GM12873 (cell line): ENCODE measurements at regions not wholly inside any gene's neighbourhood (a gene's known extent, or its start where the extent isn't known, plus 50 kb on each side); places are given as distances from the start of the nearest gene placed in this dataset.

Source experiments
- TF ChIP-seq, protein P1 (sequence below): IDR thresholded peaks from 2 replicates; pipeline ENCODE4 v1.5.1; 2012; ENCODE audit warnings: low read depth, mild to moderate bottlenecking, moderate library complexity, low read length, control low read depth; ENCODE audit not compliant: insufficient read depth; ENCODE audit errors: missing control alignments

DNA sequence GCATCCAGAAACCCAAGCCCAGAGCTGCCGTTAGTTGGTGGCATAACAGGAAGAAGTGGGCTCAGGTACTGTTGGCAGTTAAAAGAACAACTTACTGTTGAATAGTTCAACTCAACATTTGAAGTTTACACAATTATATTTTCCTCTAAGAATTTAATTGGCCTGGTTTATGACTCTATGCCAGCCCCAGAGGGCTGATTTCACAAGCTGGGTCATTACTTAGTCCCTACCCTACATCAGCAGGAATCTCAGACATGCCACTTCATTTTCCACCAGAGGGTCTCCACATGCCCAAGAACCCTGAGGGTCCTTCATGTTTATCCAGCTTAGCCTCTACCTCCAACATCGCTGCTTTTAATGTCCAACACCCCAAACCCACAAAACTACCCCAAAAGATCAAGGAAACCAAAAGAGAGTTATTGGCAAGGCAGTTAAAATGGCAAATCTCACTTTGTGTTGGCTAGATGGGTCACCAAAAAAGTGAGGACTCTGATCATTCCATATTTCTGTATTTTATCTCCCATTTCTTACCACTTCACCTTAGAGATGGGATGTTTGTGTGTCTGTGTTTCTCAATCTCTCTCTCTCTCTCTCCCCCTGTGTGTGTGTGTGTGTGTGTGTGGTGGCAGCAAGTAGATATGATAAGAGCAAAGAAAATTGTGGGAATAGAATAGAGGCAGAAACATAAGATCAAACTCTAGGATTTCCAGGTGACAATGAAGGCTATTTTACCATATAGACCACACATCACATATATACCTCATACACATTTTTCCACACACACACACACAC lies 112.5 kb upstream of the TBX18 start:
- TF ChIP-seq, protein P1, sequence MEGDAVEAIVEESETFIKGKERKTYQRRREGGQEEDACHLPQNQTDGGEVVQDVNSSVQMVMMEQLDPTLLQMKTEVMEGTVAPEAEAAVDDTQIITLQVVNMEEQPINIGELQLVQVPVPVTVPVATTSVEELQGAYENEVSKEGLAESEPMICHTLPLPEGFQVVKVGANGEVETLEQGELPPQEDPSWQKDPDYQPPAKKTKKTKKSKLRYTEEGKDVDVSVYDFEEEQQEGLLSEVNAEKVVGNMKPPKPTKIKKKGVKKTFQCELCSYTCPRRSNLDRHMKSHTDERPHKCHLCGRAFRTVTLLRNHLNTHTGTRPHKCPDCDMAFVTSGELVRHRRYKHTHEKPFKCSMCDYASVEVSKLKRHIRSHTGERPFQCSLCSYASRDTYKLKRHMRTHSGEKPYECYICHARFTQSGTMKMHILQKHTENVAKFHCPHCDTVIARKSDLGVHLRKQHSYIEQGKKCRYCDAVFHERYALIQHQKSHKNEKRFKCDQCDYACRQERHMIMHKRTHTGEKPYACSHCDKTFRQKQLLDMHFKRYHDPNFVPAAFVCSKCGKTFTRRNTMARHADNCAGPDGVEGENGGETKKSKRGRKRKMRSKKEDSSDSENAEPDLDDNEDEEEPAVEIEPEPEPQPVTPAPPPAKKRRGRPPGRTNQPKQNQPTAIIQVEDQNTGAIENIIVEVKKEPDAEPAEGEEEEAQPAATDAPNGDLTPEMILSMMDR, result no peak

DNA sequence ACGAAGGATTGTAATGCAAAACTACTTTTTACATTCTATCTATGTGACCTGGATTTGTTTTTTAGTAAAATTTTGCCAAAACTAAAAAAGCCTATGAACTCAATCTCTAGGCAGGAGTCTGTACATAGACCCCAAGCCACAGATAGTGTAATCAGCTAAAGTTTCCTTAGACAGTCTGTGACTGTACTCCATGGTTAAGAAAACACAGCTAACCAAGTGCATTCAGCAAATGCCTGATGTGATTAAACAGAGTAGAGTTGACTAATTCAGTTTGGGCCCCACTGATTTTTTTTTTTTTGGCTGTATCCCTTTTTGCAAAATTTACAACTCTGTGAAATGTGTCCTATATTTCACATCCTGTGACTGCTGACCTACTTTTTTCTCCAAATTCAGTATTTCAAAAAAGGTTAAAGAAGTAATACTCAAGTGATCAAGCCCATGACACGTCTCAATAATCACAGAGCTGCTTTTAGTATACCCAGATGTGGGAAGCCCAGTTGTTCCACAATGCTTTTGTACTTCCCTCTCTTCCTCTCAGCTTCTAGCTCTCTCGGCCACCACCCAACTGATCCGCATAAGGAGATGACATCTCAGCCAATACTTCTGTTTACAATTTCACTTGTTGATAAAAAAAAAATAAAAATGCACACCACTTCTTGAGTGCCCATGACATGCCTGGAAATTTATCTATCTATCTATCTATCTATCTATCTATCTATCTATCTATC lies 108.8 kb upstream of the TBX18 start:
- TF ChIP-seq, protein P1, result no peak

DNA sequence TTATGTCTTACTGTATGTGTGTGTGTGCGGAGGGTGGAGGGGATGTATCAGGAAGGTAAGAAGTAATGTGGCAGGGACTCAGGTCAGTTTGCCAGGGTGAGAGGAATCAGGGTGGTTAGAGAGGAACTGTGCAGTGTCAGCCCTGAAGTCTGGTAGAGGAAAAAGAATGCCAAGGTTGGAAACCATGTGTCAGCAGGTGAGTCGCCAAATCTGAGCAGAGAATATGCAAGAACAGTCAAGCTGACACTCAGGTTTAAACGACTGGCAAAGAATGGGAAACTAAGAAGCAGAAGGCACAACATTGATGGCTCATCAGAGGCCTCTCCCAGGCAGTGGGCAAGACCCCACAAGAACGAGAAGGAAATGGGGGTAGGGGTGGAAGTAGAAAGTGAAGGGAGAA lies 107.5 kb upstream of the TBX18 start:
- TF ChIP-seq, protein P1, result no peak

DNA sequence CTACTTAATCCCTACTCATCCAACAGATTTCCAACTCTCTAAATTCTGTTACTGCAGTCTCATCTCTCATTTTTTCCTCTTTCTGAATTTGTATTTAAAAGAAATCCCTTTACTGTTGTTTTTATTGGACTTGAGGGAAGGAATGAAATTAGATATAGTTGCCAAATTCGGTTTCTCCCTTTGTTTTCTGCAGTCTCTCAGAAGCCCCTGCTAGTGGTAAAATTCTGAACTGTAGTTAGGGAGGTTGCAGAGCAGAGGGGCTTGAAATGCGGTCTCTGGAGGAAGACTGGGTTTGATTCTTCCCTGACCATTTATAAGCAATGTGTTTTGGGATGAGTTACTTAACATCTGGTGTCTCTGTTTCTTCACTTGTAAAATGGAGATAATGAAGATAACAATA lies 106.3 kb upstream of the TBX18 start:
- TF ChIP-seq, protein P1, result no peak

DNA sequence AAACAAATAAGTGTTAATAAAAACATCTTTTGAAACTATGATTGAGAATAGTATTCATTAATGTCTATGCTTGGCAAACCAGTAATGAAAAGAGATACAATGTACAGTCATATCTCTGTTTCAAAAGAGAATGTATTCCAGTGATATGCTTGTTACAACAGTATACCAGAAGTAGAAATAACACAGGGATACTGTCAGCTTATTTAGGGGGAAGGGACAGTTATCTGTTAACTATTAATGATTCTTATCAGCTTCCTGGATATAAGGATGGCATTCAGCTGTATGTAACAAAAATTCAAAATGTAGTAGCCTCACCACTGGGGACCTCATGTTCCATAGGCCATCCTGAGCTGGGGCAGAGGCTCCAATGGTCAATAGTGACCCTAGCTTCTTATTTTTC lies 103.8 kb upstream of the TBX18 start:
- TF ChIP-seq, protein P1, result no peak

DNA sequence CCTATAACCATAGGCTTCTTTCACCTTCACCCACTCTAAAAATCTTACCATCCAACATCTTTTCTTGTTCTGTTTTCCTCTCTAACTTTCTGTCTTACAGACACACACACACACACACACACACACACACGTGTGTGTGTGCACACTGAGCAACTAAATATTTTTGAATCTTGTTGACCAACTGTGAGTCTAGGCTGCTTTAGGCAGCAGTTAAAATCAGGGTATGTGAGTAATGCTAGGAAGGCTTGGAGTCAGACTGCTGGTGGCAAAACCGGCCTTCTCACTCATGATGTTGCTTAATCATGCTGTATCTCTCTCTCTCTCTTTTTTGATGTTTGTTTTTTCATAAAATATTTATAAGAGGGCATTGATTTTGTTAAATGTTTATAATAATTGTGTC lies 103.1 kb upstream of the TBX18 start:
- TF ChIP-seq, protein P1, result no peak

DNA sequence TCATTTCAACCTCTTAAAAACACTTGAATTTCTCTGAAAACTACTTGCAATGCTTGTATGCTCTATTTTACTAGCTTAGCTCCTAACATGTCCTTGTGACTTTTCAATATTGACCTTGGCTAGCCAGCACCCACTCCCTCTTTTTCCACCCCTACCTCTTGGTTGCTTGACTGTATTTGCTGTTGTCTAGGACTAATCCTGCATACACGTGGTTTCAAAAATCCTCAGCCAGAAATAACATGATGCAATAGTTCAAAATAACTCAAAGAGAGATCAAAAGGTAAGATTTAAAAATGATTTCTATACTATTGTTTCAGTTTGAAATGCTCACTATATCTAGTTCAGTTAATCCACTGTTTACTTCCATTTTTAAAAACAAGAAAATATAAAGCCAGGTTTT lies 102.3 kb upstream of the TBX18 start:
- TF ChIP-seq, protein P1, result no peak
